HL-60 (cell line): ENCODE measurements at regions not wholly inside any gene's neighbourhood (a gene's known extent, or its start where the extent isn't known, plus 50 kb on each side); places are given as distances from the start of the nearest gene placed in this dataset.

Source experiments
- GABPA ChIP-seq: IDR thresholded peaks from 2 replicates; pipeline ENCODE4 v1.6.1; 2012; ENCODE audit warnings: low read depth
- POLR2AphosphoS5 ChIP-seq: IDR thresholded peaks from 2 replicates; pipeline ENCODE4 v1.6.1; 2012; ENCODE audit warnings: low read depth
- SPI1 ChIP-seq: IDR thresholded peaks from 2 replicates; pipeline ENCODE4 v1.6.1; 2012; ENCODE audit warnings: low read depth, mild to moderate bottlenecking, borderline replicate concordance
- TF ChIP-seq, protein P1 (sequence below): IDR thresholded peaks from one replicate; pipeline ENCODE4 v1.5.1; 2011; ENCODE audit warnings: low read length, control low read depth, inconsistent platforms; ENCODE audit not compliant: insufficient read depth
- TF ChIP-seq, protein P2 (sequence below): IDR thresholded peaks from 2 replicates; pipeline ENCODE4 v1.6.1; 2012; ENCODE audit warnings: low read depth; ENCODE audit not compliant: insufficient replicate concordance

DNA sequence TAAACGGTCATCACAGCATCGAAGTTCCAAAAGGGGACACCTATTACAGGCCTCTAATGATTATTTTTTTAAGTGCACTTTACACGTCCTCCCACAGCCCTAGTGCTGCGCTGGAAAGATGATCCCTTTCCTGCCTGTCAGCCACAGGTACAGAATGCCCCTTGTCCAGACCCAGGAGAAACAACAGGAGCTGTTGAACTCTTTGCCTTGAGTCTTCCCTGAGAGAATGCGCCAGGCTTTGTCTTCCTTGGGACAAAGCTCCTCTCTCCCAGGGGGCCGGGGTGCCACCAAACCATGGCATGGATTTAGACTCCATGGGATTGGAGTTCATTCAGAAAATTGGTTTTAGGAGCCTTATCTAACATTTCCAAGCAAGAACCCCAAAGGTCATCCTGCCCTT, 319.0 kb upstream of the SOX11 start:
- TF ChIP-seq GABPA, result no peak
- TF ChIP-seq, protein P1, sequence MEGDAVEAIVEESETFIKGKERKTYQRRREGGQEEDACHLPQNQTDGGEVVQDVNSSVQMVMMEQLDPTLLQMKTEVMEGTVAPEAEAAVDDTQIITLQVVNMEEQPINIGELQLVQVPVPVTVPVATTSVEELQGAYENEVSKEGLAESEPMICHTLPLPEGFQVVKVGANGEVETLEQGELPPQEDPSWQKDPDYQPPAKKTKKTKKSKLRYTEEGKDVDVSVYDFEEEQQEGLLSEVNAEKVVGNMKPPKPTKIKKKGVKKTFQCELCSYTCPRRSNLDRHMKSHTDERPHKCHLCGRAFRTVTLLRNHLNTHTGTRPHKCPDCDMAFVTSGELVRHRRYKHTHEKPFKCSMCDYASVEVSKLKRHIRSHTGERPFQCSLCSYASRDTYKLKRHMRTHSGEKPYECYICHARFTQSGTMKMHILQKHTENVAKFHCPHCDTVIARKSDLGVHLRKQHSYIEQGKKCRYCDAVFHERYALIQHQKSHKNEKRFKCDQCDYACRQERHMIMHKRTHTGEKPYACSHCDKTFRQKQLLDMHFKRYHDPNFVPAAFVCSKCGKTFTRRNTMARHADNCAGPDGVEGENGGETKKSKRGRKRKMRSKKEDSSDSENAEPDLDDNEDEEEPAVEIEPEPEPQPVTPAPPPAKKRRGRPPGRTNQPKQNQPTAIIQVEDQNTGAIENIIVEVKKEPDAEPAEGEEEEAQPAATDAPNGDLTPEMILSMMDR, result no peak
- TF ChIP-seq POLR2AphosphoS5, result no peak
- TF ChIP-seq, protein P2, sequence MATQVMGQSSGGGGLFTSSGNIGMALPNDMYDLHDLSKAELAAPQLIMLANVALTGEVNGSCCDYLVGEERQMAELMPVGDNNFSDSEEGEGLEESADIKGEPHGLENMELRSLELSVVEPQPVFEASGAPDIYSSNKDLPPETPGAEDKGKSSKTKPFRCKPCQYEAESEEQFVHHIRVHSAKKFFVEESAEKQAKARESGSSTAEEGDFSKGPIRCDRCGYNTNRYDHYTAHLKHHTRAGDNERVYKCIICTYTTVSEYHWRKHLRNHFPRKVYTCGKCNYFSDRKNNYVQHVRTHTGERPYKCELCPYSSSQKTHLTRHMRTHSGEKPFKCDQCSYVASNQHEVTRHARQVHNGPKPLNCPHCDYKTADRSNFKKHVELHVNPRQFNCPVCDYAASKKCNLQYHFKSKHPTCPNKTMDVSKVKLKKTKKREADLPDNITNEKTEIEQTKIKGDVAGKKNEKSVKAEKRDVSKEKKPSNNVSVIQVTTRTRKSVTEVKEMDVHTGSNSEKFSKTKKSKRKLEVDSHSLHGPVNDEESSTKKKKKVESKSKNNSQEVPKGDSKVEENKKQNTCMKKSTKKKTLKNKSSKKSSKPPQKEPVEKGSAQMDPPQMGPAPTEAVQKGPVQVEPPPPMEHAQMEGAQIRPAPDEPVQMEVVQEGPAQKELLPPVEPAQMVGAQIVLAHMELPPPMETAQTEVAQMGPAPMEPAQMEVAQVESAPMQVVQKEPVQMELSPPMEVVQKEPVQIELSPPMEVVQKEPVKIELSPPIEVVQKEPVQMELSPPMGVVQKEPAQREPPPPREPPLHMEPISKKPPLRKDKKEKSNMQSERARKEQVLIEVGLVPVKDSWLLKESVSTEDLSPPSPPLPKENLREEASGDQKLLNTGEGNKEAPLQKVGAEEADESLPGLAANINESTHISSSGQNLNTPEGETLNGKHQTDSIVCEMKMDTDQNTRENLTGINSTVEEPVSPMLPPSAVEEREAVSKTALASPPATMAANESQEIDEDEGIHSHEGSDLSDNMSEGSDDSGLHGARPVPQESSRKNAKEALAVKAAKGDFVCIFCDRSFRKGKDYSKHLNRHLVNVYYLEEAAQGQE, result no peak
- no peak for TF ChIP-seq SPI1
